Anterior cingulate cortex (tissue), 58 donors: ENCODE measurements at regions not wholly inside any gene's neighbourhood (a gene's known extent, or its start where the extent isn't known, plus 50 kb on each side); places are given as distances from the start of the nearest gene placed in this dataset.
"Not testable (repeated sequence)": the region's sequence is repeated elsewhere in the genome, so short reads cannot be mapped to it uniquely, and the experiment has no call there.

Experiments used
- DNase-seq, 58 donors: peaks; one replicate each; lab custom pipeline; 2025; lab: John Stamatoyannopoulos, UW

- not testable (repeated sequence) for DNase-seq
Measured at GRCh38 chr2:87446313-87446696, 301.6 kb upstream of the PLGLB2 start.

- not testable (repeated sequence) for DNase-seq
Measured at GRCh38 chr2:87449462-87449980, 298.4 kb upstream of the PLGLB2 start.

GRCh38 chr2:87452193-87452592, 295.7 kb upstream of the PLGLB2 start:
- DNase-seq = not testable (repeated sequence)

- DNase-seq = not testable (repeated sequence)
Measured at GRCh38 chr2:87452861-87453260, 295.0 kb upstream of the PLGLB2 start.

GRCh38 chr2:87453965-87454364, 293.9 kb upstream of the PLGLB2 start:
- not testable (repeated sequence) for DNase-seq

- DNase-seq = not testable (repeated sequence)
Measured at GRCh38 chr2:87454421-87454820, 293.5 kb upstream of the PLGLB2 start.

GRCh38 chr2:87455209-87455853, 292.6 kb upstream of the PLGLB2 start:
- DNase-seq = not testable (repeated sequence)

- not testable (repeated sequence) for DNase-seq
Measured at GRCh38 chr2:87455854-87456249, 292.0 kb upstream of the PLGLB2 start.

- DNase-seq = not testable (repeated sequence)
Measured at GRCh38 chr2:87456477-87457128, 291.3 kb upstream of the PLGLB2 start.

GRCh38 chr2:87457129-87457499, 290.8 kb upstream of the PLGLB2 start:
- DNase-seq = not testable (repeated sequence)

- not testable (repeated sequence) for DNase-seq
Measured at GRCh38 chr2:87458938-87459337, 288.9 kb upstream of the PLGLB2 start.

- DNase-seq = not testable (repeated sequence)
Measured at GRCh38 chr2:87460104-87460503, 287.8 kb upstream of the PLGLB2 start.

- DNase-seq = not testable (repeated sequence)
Measured at GRCh38 chr2:87460662-87461061, 287.2 kb upstream of the PLGLB2 start.

- DNase-seq = not testable (repeated sequence)
Measured at GRCh38 chr2:87461671-87462070, 286.2 kb upstream of the PLGLB2 start.

- DNase-seq = not testable (repeated sequence)
Measured at GRCh38 chr2:87464219-87464618, 283.7 kb upstream of the PLGLB2 start.

GRCh38 chr2:87465730-87466129, 282.2 kb upstream of the PLGLB2 start:
- not testable (repeated sequence) for DNase-seq

GRCh38 chr2:87466591-87467120, 281.2 kb upstream of the PLGLB2 start:
- not testable (repeated sequence) for DNase-seq

- DNase-seq = not testable (repeated sequence)
Measured at GRCh38 chr2:87468429-87468981, 279.4 kb upstream of the PLGLB2 start.

- DNase-seq = not testable (repeated sequence)
Measured at GRCh38 chr2:87469180-87470151, 278.4 kb upstream of the PLGLB2 start.
